HEK293 (cell line): ENCODE measurements at regions not wholly inside any gene's neighbourhood (a gene's known extent, or its start where the extent isn't known, plus 50 kb on each side); places are given as distances from the start of the nearest gene placed in this dataset.

Source experiments
- CTCF ChIA-PET: fragments of 350-600 bp; formaldehyde crosslinking; extraction: SDS; loops from one replicate; lab custom pipeline; 2021; ENCODE audit warnings: antibody characterized with exemption; lab: Yijun Ruan, JAX
- POLR2A ChIA-PET: fragments of 300-600 bp; formaldehyde crosslinking; extraction: SDS; loops from one replicate; lab custom pipeline; 2020; ENCODE audit warnings: antibody characterized with exemption, inconsistent platforms; lab: Yijun Ruan, JAX
- H3K27ac ChIP-seq: fragments of 200-500 bp; sonication (Bioruptor generic); 2 replicates; pipeline ENCODE4 v1.5.1; 2014; ENCODE audit warnings: low read depth, low read length, control low read depth, inconsistent platforms; ENCODE audit errors: extremely low read depth
- H3K36me3 ChIP-seq, 2 experiments: fragments of 200-500 bp in 1 of 2; sonication (Bioruptor generic) in 1 of 2; 1 replicate in 1 of 2; 2 replicates in 1 of 2; pipeline ENCODE4 v1.5.1; 2014 to 2017; ENCODE audit warnings: inconsistent platforms in 2 of 2, low read length in 2 of 2; ENCODE audit not compliant: control insufficient read depth in 2 of 2, insufficient read depth in 1 of 2
- H3K4me1 ChIP-seq: fragments of 200-500 bp; sonication (Bioruptor generic); 2 replicates; pipeline ENCODE4 v1.5.1; 2014; ENCODE audit warnings: mild to moderate bottlenecking, low read length, inconsistent platforms; ENCODE audit not compliant: control insufficient read depth, insufficient read depth
- H3K4me3 ChIP-seq: 2 replicates; pipeline ENCODE4 v1.5.1; 2011; ENCODE audit warnings: low read depth, mild to moderate bottlenecking, control low read depth, low read length, moderate library complexity
- H3K9me3 ChIP-seq: fragments of 200-500 bp; sonication (Bioruptor generic); 2 replicates; pipeline ENCODE4 v1.5.1; 2014; ENCODE audit warnings: low read depth, low read length, inconsistent platforms; ENCODE audit not compliant: control insufficient read depth, insufficient read depth
- KLF1 ChIP-seq: fragments of 450-650 bp; formaldehyde crosslinking; IDR thresholded peaks from 2 replicates; pipeline ENCODE4 v1.5.1; 2016; ENCODE audit warnings: missing biosample characterization, missing genetic modification characterization
- KLF7 ChIP-seq: fragments of 450-650 bp; formaldehyde crosslinking; IDR thresholded peaks from 2 replicates; pipeline ENCODE4 v1.5.1; 2016; ENCODE audit warnings: missing biosample characterization, missing genetic modification characterization, borderline replicate concordance
- REST ChIP-seq: fragments of 450-650 bp; formaldehyde crosslinking; IDR thresholded peaks from 2 replicates; pipeline ENCODE4 v1.5.1; 2016; ENCODE audit warnings: missing biosample characterization, missing genetic modification characterization
- TRIM28 ChIP-seq: IDR thresholded peaks from 2 replicates; pipeline ENCODE4 v1.6.1; 2011; ENCODE audit warnings: low read length, control low read depth, borderline replicate concordance
- WT1 ChIP-seq: fragments of 450-650 bp; formaldehyde crosslinking; IDR thresholded peaks from 2 replicates; pipeline ENCODE4 v1.5.1; 2016; ENCODE audit warnings: missing biosample characterization, missing genetic modification characterization
- YY2 ChIP-seq: fragments of 450-650 bp; formaldehyde crosslinking; IDR thresholded peaks from 2 replicates; pipeline ENCODE4 v1.5.1; 2016; ENCODE audit warnings: missing biosample characterization, missing genetic modification characterization
- ZBTB10 ChIP-seq: fragments of 450-650 bp; formaldehyde crosslinking; IDR thresholded peaks from 2 replicates; pipeline ENCODE4 v1.5.1; 2016; ENCODE audit warnings: missing biosample characterization, missing genetic modification characterization
- ZNF112 ChIP-seq: fragments of 450-650 bp; formaldehyde crosslinking; IDR thresholded peaks from 2 replicates; pipeline ENCODE4 v1.5.0; 2017; ENCODE audit warnings: missing biosample characterization, missing genetic modification characterization
- ZNF114 ChIP-seq: fragments of 450-650 bp; formaldehyde crosslinking; IDR thresholded peaks from 2 replicates; pipeline ENCODE4 v1.5.0; 2017; ENCODE audit warnings: missing biosample characterization, missing genetic modification characterization
- ZNF148 ChIP-seq: fragments of 450-650 bp; formaldehyde crosslinking; IDR thresholded peaks from 2 replicates; pipeline ENCODE4 v1.5.0; 2017; ENCODE audit warnings: missing biosample characterization, missing genetic modification characterization, borderline replicate concordance
- ZNF184 ChIP-seq: fragments of 450-650 bp; IDR thresholded peaks from 2 replicates; pipeline ENCODE4 v1.5.1; 2018; ENCODE audit warnings: missing biosample characterization, mild to moderate bottlenecking, missing genetic modification characterization
- ZNF391 ChIP-seq: fragments of 450-650 bp; formaldehyde crosslinking; IDR thresholded peaks from 2 replicates; pipeline ENCODE4 v1.5.1; 2016; ENCODE audit warnings: low read depth, missing biosample characterization, missing genetic modification characterization, borderline replicate concordance
- ZNF596 ChIP-seq: fragments of 450-650 bp; IDR thresholded peaks from 2 replicates; pipeline ENCODE4 v1.5.0; 2018; ENCODE audit warnings: missing biosample characterization, mild to moderate bottlenecking, missing genetic modification characterization, moderate library complexity
- ZNF658 ChIP-seq: fragments of 450-650 bp; formaldehyde crosslinking; IDR thresholded peaks from 2 replicates; pipeline ENCODE4; 2016; ENCODE audit warnings: missing biosample characterization, missing genetic modification characterization
- ZNF677 ChIP-seq: fragments of 450-650 bp; IDR thresholded peaks from 2 replicates; pipeline ENCODE4 v1.5.0; 2018; ENCODE audit warnings: missing biosample characterization, mild to moderate bottlenecking, missing genetic modification characterization, moderate library complexity
- ZSCAN16 ChIP-seq: fragments of 450-650 bp; formaldehyde crosslinking; IDR thresholded peaks from 2 replicates; pipeline ENCODE4 v1.5.1; 2016; ENCODE audit warnings: missing biosample characterization, missing genetic modification characterization
- TF ChIP-seq, protein P1 (sequence below): fragments of 450-650 bp; formaldehyde crosslinking; IDR thresholded peaks from 2 replicates; pipeline ENCODE4 v1.5.1; 2016; ENCODE audit warnings: missing biosample characterization, missing genetic modification characterization

DNA sequence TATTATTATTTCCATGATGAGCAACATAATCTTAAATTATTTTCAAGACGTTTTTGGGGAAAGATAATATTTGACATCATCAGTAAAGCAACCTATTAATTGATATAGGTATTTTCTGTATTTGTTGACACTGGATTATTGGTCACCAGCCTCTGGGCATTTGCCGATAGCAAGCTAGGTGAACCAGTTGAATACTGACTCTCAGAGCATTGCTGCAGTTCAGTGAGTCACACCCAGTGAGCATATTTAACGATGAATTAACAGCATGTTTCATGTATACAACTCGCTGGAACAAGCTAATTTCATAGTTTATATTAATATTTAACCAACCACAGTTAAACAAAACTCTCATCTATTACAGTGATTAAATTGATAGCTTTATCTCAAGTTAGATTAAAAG, 1006.0 kb upstream of the DIAPH2 start (continued):
- TF ChIP-seq ZNF184 (tag by site-specific recombination) (no peak), KLF7 (no peak), ZSCAN16 (tag by site-specific recombination) (no peak), ZNF658 (tag by site-specific recombination) (no peak), REST (tag by site-specific recombination) (no peak), ZNF112 (tag by site-specific recombination) (no peak)
- TF ChIP-seq, protein P1, sequence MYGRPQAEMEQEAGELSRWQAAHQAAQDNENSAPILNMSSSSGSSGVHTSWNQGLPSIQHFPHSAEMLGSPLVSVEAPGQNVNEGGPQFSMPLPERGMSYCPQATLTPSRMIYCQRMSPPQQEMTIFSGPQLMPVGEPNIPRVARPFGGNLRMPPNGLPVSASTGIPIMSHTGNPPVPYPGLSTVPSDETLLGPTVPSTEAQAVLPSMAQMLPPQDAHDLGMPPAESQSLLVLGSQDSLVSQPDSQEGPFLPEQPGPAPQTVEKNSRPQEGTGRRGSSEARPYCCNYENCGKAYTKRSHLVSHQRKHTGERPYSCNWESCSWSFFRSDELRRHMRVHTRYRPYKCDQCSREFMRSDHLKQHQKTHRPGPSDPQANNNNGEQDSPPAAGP (tag by site-specific recombination): no peak

- H3K27ac ChIP-seq: no peak overlapping the region
- H3K4me1 ChIP-seq: no peaks in the 10 kb centered on the region
- no peaks in the 10 kb centered on the region for H3K9me3 ChIP-seq
- no peak overlapping the region for H3K4me3 ChIP-seq
- ChIA-PET POLR2A (no interaction called here), CTCF (no interaction called here)
- no peaks in the 10 kb centered on the region for H3K36me3 ChIP-seq
- TF ChIP-seq TRIM28: no peak
- TF ChIP-seq WT1: no peak
- no peak for TF ChIP-seq ZNF114
- no peak for TF ChIP-seq ZNF596
- no peak for TF ChIP-seq ZBTB10 (tag by site-specific recombination)
- no peak for TF ChIP-seq ZNF391 (tag by site-specific recombination)
- TF ChIP-seq YY2 (tag by site-specific recombination): no peak
- no peak for TF ChIP-seq KLF1
- TF ChIP-seq ZNF148: no peak
- no peak for TF ChIP-seq ZNF677 (tag by site-specific recombination)
Measured at GRCh38 chrX:95693365-95693764, 991.3 kb upstream of the DIAPH2 start.
